ENCODE measurements at regions not wholly inside any gene's neighbourhood (a gene's known extent, or its start where the extent isn't known, plus 50 kb on each side); places are given as distances from the start of the nearest gene placed in this dataset.
A peak's percentile ranks its signal among the peaks of the same experiment; 100 is the strongest.
"Not testable (repeated sequence)": the region's sequence is repeated elsewhere in the genome, so short reads cannot be mapped to it uniquely, and the experiment has no call there.

DNA sequence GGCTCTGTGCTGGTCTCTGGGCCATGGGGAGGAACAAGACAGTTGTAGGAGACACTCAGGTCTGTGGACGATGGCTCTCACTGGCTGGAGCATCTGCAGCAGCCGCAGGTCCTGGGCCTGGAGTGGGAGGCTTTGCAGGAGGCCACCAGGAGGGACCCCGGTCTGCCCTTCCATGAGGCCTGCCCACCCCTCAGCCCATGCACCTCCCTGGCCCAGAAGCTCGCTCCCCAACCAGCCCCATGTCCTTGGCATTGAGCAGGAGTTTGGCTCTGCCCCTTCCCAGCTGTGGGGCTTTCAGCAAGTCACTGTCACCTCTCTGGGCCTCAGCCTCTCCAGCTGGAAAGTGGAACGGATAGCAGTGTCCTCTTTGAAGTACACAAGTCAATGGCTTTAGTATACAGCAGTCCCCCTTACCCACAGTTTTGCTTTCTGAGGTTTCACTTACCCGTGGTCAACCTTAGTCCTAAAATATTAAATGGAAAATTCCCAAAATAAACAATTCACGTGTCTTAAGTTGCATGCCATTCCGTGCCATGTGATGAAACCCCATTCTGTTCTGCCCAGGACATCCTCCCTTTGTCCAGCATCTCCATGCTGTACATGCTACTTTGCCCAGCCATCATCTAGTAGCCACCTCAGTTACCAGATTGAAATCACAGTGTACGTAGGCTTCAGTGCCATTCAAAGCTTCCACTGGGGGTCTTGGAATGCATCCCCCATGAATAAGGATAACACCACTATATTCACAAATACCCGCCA is 104.0 kb downstream of the CPZ start:
- DNase-seq = no peak

GRCh38 chr4:8695237-8696219 is 103.0 kb downstream of the CPZ start:
- no peak for DNase-seq

DNA sequence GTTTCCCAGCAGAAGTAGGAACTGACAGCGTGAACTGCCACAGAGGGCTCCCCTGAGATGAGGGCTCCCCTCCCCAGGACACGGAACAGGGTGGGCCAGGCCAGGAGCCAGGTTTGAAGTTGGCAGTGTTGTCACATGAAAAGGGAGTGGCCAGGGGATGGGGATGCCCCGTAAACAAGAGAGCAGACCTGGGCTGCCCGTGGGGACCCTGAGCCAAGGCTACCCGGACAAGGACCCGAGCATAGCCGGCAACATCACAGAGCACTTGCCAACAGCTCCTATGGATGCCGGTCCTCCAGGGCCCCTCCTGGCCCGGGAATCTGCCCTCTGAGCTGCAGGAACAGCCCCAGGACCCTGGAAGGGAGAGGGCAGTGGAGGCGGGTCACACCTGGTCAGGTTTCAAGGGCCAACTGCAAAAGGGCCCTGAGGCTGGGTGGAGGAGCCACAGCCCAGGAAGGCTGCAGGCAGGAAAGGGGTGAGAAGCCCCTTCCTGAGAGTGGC is 102.1 kb downstream of the CPZ start:
- no peak for DNase-seq

DNA sequence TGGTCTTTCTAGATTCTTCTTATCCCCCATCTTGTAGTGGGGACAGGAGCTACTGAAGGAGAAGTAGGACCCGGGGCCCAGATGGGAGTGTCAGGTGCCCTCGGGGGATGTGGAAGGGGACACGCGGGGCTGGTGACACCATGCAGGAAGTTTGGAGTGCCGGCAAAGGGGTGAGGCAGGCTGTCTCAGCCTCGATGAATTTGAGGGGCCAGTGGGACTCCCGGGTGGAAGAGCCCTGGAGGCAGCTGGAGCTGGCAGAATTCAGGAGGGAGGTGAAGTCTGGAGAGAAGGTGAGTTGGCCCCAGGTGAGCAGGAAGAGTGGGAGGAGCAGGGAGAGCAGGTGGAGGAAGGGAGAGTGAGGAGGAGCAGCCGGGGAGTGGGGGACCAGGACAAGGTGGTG is 101.7 kb downstream of the CPZ start:
- no peak for DNase-seq

DNA sequence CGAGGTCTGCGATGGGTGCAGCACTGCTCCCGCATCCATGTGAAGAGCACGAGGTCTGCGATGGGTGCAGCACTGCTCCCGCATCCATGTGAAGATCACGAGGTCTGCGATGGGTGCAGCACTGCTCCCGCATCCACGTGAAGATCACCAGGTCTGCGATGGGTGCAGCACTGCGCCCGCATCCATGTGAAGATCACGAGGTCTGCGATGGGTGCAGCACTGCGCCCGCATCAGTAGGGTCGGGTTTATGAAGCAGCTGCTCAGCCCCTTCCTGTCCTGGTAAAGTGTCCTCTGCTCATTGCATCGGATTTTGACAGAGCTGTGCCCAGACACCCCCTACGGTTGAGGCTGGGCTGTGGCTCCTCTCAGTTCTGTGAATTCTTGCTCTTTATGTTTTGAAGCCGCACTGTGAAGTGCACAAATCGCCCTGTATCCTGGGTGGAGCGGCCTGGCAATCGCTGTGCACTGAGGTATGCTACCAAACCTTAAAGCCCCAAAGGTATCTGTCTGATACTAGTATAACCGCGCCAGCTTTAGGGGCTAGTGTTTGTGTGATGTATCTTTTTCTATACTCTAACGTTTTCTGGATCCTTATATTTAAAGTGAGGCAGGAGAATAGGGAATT is 98.7 kb downstream of the CPZ start:
- no peak for DNase-seq

- DNase-seq = no peak
Measured at GRCh38 chr4:8690216-8691150, 97.9 kb downstream of the CPZ start.

GRCh38 chr4:8689741-8690140 is 97.2 kb downstream of the CPZ start:
- DNase-seq = no peak

GRCh38 chr4:8688908-8689445 is 96.4 kb downstream of the CPZ start:
- DNase-seq = no peak

GRCh38 chr4:8688041-8688907 is 95.7 kb downstream of the CPZ start:
- DNase-seq = peak; percentile 11

DNA sequence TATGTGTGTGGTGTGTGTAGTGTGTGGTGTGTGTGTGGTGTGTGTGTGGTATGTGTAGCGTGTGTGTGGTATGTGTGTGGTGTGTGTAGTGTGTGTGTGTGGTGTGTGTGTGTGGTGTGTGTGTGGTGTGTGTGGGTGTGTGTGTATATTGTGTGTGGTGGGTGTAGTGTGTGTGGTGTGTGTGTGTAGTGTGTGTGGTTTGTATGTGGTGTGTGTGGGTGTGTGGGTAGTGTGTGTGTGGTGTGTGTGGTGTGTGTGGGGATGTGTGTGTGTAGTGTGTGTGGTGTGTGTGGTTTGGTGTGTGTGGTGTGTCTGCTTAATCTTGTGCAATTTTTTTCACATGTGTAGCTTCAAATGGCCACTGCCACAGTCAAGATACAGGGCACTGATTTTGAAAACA is 94.5 kb downstream of the CPZ start:
- no peak for DNase-seq

DNA sequence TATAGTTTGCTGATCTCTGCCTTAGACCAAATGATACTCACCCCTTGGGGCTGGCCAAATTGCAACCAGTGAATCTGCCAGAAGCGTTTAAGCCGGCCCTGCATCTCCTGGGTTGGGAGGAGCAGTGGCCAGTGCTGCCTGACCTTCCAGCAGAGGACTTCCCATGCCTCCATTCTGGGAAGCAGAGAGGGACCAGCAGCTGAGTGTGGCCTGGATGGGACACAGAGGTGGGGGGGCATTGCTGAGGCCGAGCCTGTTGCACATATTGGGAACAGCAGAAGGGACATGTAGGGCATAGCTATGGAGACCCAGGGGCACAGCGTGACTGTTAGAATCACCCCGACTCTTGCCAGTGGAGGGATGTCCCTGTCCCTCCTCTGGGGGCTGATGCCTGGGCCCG is 93.3 kb downstream of the CPZ start:
- DNase-seq = no peak

DNA sequence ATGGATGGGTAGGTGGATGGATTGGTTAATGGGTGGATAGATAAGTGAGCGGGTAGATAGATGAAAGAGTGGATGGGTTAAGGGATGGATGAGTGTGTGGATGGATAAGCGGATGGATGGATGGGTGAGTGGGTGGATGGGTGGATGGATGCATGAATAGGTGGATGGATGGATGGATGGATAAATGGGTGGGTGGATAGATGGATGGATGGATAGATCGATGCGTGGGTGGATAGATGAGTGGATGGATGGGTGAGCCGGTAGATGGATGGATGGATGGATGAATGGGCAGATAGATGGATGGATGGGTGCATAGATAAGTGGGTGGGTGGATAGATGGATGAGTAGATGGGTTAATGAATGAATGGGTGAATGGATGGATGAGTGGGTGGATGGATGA is 90.9 kb downstream of the CPZ start:
- no peak for DNase-seq

- DNase-seq = no peak
Measured at GRCh38 chr4:8682725-8683124, 90.2 kb downstream of the CPZ start.

DNA sequence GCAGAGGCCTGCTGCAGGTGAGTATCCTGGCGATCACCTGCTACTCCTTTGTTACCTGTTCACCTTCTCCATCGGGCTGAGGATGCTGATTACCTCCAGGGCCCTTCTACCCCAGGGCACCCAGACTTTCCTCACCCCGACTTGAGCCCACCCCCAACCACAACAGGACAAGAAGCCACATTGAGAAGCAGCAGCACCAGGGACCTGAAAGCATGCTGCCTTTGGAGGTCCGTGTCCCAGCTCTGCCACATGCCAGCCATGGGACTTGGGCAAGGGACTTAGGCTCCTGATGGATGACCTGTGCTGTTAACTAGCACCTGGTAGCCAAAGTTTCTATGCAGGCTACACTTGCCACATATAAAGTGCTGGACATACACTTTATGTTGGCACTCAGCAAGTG is 89.7 kb downstream of the CPZ start:
- no peak for DNase-seq

GRCh38 chr4:8681391-8681790 is 88.8 kb downstream of the CPZ start:
- no peak for DNase-seq

- no peak for DNase-seq
Measured at GRCh38 chr4:8679032-8679431, 86.5 kb downstream of the CPZ start.

- no peak for DNase-seq
Measured at GRCh38 chr4:8676676-8677075, 84.1 kb downstream of the CPZ start.

DNA sequence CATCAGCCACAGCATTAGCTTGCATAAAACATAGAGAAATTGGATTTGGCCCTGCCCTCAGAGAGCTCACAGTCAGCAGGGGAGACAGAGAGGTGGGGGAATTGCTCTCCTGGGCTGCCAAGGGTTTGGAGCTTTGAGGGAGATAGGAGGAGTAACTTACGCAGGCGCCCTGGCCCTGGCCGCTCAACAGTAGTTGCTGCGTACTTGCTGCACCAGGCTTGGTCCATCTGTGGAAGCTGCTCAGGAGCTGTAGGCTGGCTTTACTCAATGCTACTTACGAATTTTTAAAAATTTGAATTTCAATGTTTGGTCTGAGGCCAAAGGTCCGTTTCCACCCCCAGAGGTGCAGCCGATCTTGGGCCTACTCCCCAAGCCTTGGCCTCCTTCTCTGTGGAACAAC is 83.3 kb downstream of the CPZ start:
- no peak for DNase-seq

GRCh38 chr4:8675383-8675782 is 82.8 kb downstream of the CPZ start:
- DNase-seq = peak; percentile 3

GRCh38 chr4:8674311-8674885 is 81.8 kb downstream of the CPZ start:
- DNase-seq = no peak

- DNase-seq = not testable (repeated sequence)
Measured at GRCh38 chr4:8673106-8673505, 80.5 kb downstream of the CPZ start.
